ENCODE measurements at regions not wholly inside any gene's neighbourhood (a gene's known extent, or its start where the extent isn't known, plus 50 kb on each side); places are given as distances from the start of the nearest gene placed in this dataset.
A peak's percentile ranks its signal among the peaks of the same experiment; 100 is the strongest.
"Not testable (repeated sequence)": the region's sequence is repeated elsewhere in the genome, so short reads cannot be mapped to it uniquely, and the experiment has no call there.

- no peak for DNase-seq (ENCODE audit: low read depth, low spot score)
These were observed 154.6 kb upstream of the AHI1 start for GRCh38 chr6:135651964-135652755.

- no peak for DNase-seq (ENCODE audit: low read depth, low spot score)
These were observed 157.5 kb upstream of the AHI1 start for GRCh38 chr6:135655055-135655454.

- DNase-seq (ENCODE audit: low read depth, low spot score): no peak
These were observed 159.7 kb upstream of the AHI1 start for GRCh38 chr6:135657207-135657606.

- DNase-seq (ENCODE audit: low read depth, low spot score): no peak
These were observed 160.9 kb upstream of the AHI1 start for GRCh38 chr6:135658481-135658880.

GRCh38 chr6:135658916-135659315 is 161.4 kb upstream of the AHI1 start:
- no peak for DNase-seq (ENCODE audit: low read depth, low spot score)

GRCh38 chr6:135664527-135664926 is 167.0 kb upstream of the AHI1 start:
- DNase-seq (ENCODE audit: low read depth, low spot score): no peak

GRCh38 chr6:135665935-135666334 is 168.4 kb upstream of the AHI1 start:
- no peak for DNase-seq (ENCODE audit: low read depth, low spot score)

GRCh38 chr6:135667691-135668455 is 170.3 kb upstream of the AHI1 start:
- DNase-seq (ENCODE audit: low read depth, low spot score): peak; percentile 20

GRCh38 chr6:135672256-135672655 is 174.7 kb upstream of the AHI1 start:
- no peak for DNase-seq (ENCODE audit: low read depth, low spot score)

GRCh38 chr6:135673501-135674309 is 176.2 kb upstream of the AHI1 start:
- no peak for DNase-seq (ENCODE audit: low read depth, low spot score)

GRCh38 chr6:135675026-135675425 is 176.5 kb upstream of the PDE7B start:
- DNase-seq (ENCODE audit: low read depth, low spot score): no peak

- DNase-seq (ENCODE audit: low read depth, low spot score): no peak
These were observed 175.6 kb upstream of the PDE7B start for GRCh38 chr6:135675862-135676261.

GRCh38 chr6:135680964-135681913 is 170.3 kb upstream of the PDE7B start:
- DNase-seq (ENCODE audit: low read depth, low spot score): no peak

GRCh38 chr6:135686784-135687301 is 164.7 kb upstream of the PDE7B start:
- DNase-seq (ENCODE audit: low read depth, low spot score): no peak

GRCh38 chr6:135688476-135688875 is 163.0 kb upstream of the PDE7B start:
- not testable (repeated sequence) for DNase-seq (ENCODE audit: low read depth, low spot score)

- no peak for DNase-seq (ENCODE audit: low read depth, low spot score)
These were observed 159.1 kb upstream of the PDE7B start for GRCh38 chr6:135692426-135692825.

- DNase-seq (ENCODE audit: low read depth, low spot score): no peak
These were observed 157.6 kb upstream of the PDE7B start for GRCh38 chr6:135693811-135694370.

- no peak for DNase-seq (ENCODE audit: low read depth, low spot score)
These were observed 151.8 kb upstream of the PDE7B start for GRCh38 chr6:135699705-135700104.

- no peak for DNase-seq (ENCODE audit: low read depth, low spot score)
These were observed 150.1 kb upstream of the PDE7B start for GRCh38 chr6:135701426-135701825.

- no peak for DNase-seq (ENCODE audit: low read depth, low spot score)
These were observed 148.5 kb upstream of the PDE7B start for GRCh38 chr6:135703007-135703406.

Measured in pulmonary artery endothelial cell (primary cell).